NB4 (cell line): ENCODE measurements at regions not wholly inside any gene's neighbourhood (a gene's known extent, or its start where the extent isn't known, plus 50 kb on each side); places are given as distances from the start of the nearest gene placed in this dataset.
A peak's percentile ranks its signal among the peaks of the same experiment; 100 is the strongest.

ENCODE experiments used
- DNase-seq: peaks from one replicate; pipeline ENCODE4 v3.0.0; 2010; ENCODE audit warnings: low read depth
- H3K4me3 ChIP-seq: one replicate; pipeline ENCODE4 v1.5.1; 2011; ENCODE audit warnings: mild to moderate bottlenecking, low read depth, low read length, moderate library complexity
- MYC ChIP-seq: IDR thresholded peaks from 2 replicates; pipeline ENCODE4 v1.6.1; 2011; ENCODE audit warnings: low read depth, low read length
- POLR2A ChIP-seq: IDR thresholded peaks from 2 replicates; pipeline ENCODE4 v1.6.1; 2011; ENCODE audit warnings: mild to moderate bottlenecking; ENCODE audit not compliant: insufficient read length; ENCODE audit errors: extremely low read depth
- TF ChIP-seq, protein P1 (sequence below): IDR thresholded peaks from one replicate; pipeline ENCODE4 v1.5.1; 2012; ENCODE audit warnings: low read depth, low read length
- TF ChIP-seq, protein P2 (sequence below): IDR thresholded peaks from 2 replicates; pipeline ENCODE4 v1.6.1; 2011; ENCODE audit warnings: low read depth, low read length

DNA sequence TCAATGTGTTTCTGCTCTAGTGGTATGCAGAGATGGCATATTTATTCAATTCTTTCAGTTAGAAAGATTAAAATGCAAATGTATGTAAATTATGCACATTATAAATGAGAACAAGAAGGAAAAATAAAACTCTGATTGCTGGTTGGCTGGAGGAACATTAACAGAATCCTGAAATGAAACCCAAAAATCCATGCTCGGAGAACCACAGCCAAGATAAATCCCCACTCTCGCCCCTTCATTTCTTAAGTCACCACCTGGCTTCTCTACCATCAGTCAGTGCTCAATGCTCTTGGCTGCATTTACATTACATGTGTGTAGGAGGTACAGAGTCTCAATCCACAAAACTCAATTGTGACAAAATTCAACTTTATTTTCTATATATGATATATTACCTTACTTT, 184.9 kb downstream of the TRIM36 start:
- no peak overlapping the region for H3K4me3 ChIP-seq
- DNase-seq, result no peak
- TF ChIP-seq, protein P1, sequence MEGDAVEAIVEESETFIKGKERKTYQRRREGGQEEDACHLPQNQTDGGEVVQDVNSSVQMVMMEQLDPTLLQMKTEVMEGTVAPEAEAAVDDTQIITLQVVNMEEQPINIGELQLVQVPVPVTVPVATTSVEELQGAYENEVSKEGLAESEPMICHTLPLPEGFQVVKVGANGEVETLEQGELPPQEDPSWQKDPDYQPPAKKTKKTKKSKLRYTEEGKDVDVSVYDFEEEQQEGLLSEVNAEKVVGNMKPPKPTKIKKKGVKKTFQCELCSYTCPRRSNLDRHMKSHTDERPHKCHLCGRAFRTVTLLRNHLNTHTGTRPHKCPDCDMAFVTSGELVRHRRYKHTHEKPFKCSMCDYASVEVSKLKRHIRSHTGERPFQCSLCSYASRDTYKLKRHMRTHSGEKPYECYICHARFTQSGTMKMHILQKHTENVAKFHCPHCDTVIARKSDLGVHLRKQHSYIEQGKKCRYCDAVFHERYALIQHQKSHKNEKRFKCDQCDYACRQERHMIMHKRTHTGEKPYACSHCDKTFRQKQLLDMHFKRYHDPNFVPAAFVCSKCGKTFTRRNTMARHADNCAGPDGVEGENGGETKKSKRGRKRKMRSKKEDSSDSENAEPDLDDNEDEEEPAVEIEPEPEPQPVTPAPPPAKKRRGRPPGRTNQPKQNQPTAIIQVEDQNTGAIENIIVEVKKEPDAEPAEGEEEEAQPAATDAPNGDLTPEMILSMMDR, result no peak
- TF ChIP-seq MYC, result no peak
- TF ChIP-seq, protein P2, sequence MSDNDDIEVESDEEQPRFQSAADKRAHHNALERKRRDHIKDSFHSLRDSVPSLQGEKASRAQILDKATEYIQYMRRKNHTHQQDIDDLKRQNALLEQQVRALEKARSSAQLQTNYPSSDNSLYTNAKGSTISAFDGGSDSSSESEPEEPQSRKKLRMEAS, result no peak
- TF ChIP-seq POLR2A, result no peak

DNA sequence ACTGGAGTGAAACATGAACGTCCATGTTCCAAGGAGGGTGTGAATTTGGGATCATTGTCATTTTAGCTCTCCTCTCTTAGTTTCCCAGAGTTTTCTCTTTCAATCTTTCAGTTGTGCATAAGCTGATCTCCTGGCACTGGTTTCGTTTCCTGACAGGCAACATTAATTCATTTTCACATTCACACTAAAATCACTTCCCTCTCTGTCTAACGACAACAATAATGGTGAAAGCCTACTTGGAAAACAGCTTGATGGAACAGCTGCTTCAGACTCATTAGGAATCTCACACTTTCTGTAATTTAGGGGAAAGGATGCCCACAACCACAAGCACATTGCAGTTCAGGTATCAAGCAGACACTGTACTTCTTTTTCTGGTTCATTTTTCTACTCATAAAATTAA, 188.6 kb downstream of the TRIM36 start:
- TF ChIP-seq POLR2A, result no peak
- TF ChIP-seq MYC, result no peak
- TF ChIP-seq, protein P2, result no peak
- TF ChIP-seq, protein P1, result no peak
- DNase-seq, result no peak
- H3K4me3 ChIP-seq, result no peak overlapping the region

DNA sequence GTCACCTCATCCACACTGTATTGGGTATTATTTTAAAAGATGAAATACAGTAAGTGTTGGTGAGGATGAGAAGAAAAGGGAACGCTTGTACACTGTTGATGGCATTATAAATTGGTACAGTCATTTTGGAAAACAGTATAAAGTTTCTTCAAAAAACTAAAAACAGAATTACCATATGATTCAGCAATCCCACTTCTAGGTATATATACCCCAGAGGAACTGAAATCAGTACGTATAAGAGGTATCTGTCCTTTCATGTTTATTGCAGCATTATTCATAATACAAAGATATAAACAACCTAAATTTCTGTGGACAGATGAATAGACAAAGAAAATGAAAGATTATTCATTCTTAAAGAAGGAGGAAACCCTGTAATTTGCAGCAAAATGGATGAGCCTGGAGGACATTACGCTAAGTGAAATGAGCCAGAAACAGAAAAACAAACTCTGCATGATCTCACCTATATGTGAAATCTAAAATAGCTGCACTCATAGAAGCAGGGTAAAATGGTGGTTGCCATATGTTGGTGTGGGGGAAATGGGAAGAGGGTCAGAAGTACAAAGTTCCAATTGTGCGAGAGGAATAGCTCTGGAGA, 191.6 kb downstream of the TRIM36 start:
- H3K4me3 ChIP-seq, result no peak overlapping the region
- no peak for DNase-seq
- TF ChIP-seq MYC (no peak), POLR2A (no peak)
- TF ChIP-seq, protein P1, result no peak
- TF ChIP-seq, protein P2, result no peak

DNA sequence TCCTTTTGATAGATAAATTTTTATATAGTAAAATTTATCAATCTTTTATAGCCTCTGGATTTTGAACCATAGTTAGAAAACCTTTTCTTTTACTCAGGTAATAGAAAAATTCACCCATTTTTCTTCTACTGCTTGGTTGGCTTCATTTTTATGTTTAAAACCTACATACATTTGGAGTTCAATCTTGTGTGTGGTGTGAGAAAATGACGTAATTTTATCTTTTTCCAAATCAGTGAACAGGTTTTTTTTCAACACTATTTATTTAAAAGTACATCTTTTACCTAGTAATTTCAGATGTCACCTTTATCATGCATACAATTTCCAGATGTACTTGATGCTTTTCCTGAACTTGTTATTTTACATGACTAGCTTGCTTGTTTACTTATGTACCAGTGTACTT, 200.2 kb downstream of the TRIM36 start:
- no peak for TF ChIP-seq POLR2A
- TF ChIP-seq MYC, result no peak
- TF ChIP-seq, protein P2, result no peak
- TF ChIP-seq, protein P1, result no peak
- no peak overlapping the region for H3K4me3 ChIP-seq
- DNase-seq, result no peak

DNA sequence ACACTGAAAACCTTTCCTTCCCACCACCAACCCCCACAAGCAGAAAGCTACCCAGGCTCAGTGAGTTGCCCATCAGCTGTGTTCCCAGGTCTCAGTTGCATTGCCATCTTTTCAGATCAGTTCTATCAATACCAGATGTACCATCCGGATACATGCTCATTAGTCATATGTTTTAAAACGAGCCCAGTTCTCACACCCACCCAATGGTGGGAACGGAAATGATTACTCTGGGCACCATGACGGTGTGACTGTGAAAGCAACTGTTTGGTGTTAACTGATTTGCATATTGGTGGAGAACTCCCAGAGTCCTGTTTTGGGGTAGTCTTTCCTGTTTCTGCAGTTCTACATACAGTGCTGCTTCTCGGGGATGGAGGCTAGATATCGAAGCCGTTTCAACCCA, 212.3 kb downstream of the TRIM36 start:
- TF ChIP-seq MYC (no peak), POLR2A (no peak)
- TF ChIP-seq, protein P2, result no peak
- TF ChIP-seq, protein P1, result no peak
- H3K4me3 ChIP-seq, result no peak overlapping the region
- no peak for DNase-seq

DNA sequence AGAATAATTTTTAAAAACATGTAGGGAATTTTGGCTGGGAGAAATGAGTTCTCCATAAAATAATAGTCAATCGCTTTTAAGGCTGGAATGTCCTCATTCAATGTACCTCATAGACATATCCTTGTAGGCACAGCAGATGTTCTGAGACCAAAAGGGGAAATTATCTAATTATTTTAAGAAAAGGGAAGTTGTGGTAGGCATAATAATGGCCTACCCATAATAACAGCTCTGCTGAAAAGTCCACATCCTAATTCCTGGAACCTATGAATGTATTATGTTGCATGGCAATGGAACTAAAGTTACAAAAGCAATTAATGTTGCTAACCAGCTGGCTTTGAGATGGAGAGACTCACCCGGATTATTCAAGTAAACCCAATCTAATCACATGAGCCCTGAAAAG, 216.1 kb downstream of the TRIM36 start:
- TF ChIP-seq, protein P1, result no peak
- TF ChIP-seq POLR2A (no peak), MYC (no peak)
- TF ChIP-seq, protein P2, result no peak
- DNase-seq, result peak; percentile 59
- no peak overlapping the region for H3K4me3 ChIP-seq
